NCI-H2227 treated with DMSO at 0.1 percent for 48 hours (cell line): ENCODE measurements at regions not wholly inside any gene's neighbourhood (a gene's known extent, or its start where the extent isn't known, plus 50 kb on each side); places are given as distances from the start of the nearest gene placed in this dataset.
"Not testable (repeated sequence)": the region's sequence is repeated elsewhere in the genome, so short reads cannot be mapped to it uniquely, and the experiment has no call there.

Source experiments
- DNase-seq: peaks from one replicate; lab custom pipeline; 2025; lab: John Stamatoyannopoulos, UW

GRCh38 chr4:33071535-33071934, 2351.4 kb downstream of the PCDH7 start:
- DNase-seq: no peak

- DNase-seq: no peak
These were observed 2352.3 kb downstream of the PCDH7 start for GRCh38 chr4:33072298-33073089.

- DNase-seq: no peak
These were observed 2353.6 kb downstream of the PCDH7 start for GRCh38 chr4:33073811-33074210.

GRCh38 chr4:33078145-33078544, 2358.0 kb downstream of the PCDH7 start:
- no peak for DNase-seq

- no peak for DNase-seq
These were observed 2360.1 kb downstream of the PCDH7 start for GRCh38 chr4:33080275-33080674.

GRCh38 chr4:33085709-33086108, 2365.5 kb downstream of the PCDH7 start:
- DNase-seq: no peak

- no peak for DNase-seq
These were observed 2366.3 kb downstream of the PCDH7 start for GRCh38 chr4:33086331-33086925.

GRCh38 chr4:33088713-33089112, 2368.5 kb downstream of the PCDH7 start:
- no peak for DNase-seq

GRCh38 chr4:33090910-33091309, 2370.7 kb downstream of the PCDH7 start:
- no peak for DNase-seq

GRCh38 chr4:33091961-33092360, 2371.8 kb downstream of the PCDH7 start:
- DNase-seq: no peak

GRCh38 chr4:33104273-33104672, 2384.1 kb downstream of the PCDH7 start:
- DNase-seq: no peak

- no peak for DNase-seq
These were observed 2387.6 kb downstream of the PCDH7 start for GRCh38 chr4:33107814-33108213.

- DNase-seq: no peak
These were observed 2390.9 kb downstream of the PCDH7 start for GRCh38 chr4:33111117-33111516.

GRCh38 chr4:33116871-33117270, 2396.7 kb downstream of the PCDH7 start:
- no peak for DNase-seq

- DNase-seq: no peak
These were observed 2405.8 kb downstream of the PCDH7 start for GRCh38 chr4:33126002-33126401.

- DNase-seq: not testable (repeated sequence)
These were observed 2410.5 kb downstream of the PCDH7 start for GRCh38 chr4:33130662-33131061.

GRCh38 chr4:33133723-33134122, 2413.6 kb downstream of the PCDH7 start:
- DNase-seq: no peak

GRCh38 chr4:33134366-33134765, 2414.2 kb downstream of the PCDH7 start:
- DNase-seq: no peak

- no peak for DNase-seq
These were observed 2429.7 kb downstream of the PCDH7 start for GRCh38 chr4:33149658-33150524.

- no peak for DNase-seq
These were observed 2430.3 kb downstream of the PCDH7 start for GRCh38 chr4:33150525-33150910.

GRCh38 chr4:33160126-33160525, 2440.0 kb downstream of the PCDH7 start:
- DNase-seq: no peak

GRCh38 chr4:33161202-33161601, 2441.0 kb downstream of the PCDH7 start:
- no peak for DNase-seq

- DNase-seq: no peak
These were observed 2442.0 kb downstream of the PCDH7 start for GRCh38 chr4:33162122-33162521.
